BJ (cell line): ENCODE measurements at regions not wholly inside any gene's neighbourhood (a gene's known extent, or its start where the extent isn't known, plus 50 kb on each side); places are given as distances from the start of the nearest gene placed in this dataset.

Experiments used
- CTCF ChIA-PET: fragments of 350-600 bp; formaldehyde crosslinking; extraction: SDS; loops from one replicate; lab custom pipeline; 2021; ENCODE audit warnings: antibody characterized with exemption, inconsistent platforms; lab: Yijun Ruan, JAX
- POLR2A ChIA-PET: fragments of 300-600 bp; sonication (Branson Sonifier 250); formaldehyde crosslinking; extraction: SDS; loops from one replicate; lab custom pipeline; 2021; ENCODE audit warnings: antibody characterized with exemption; lab: Charles Lee
- DNase-seq: peaks from one replicate; pipeline ENCODE4 v3.0.0-alpha.2; 2011; ENCODE audit warnings: low read depth
- H3K27me3 ChIP-seq: 2 replicates; pipeline ENCODE4 v1.6.0; 2011; ENCODE audit warnings: low read length; ENCODE audit not compliant: control insufficient read depth, insufficient read depth
- H3K36me3 ChIP-seq: 2 replicates; pipeline ENCODE4 v1.5.1; 2011; ENCODE audit warnings: low read length; ENCODE audit not compliant: control insufficient read depth, insufficient read depth
- H3K4me3 ChIP-seq: 2 replicates; pipeline ENCODE4 v1.5.1; 2011; ENCODE audit warnings: low read depth, mild to moderate bottlenecking, control low read depth, low read length
- CTCF ChIP-seq: IDR thresholded peaks from 2 replicates; pipeline ENCODE4 v1.5.1; 2011; ENCODE audit warnings: low read depth, mild to moderate bottlenecking, control low read depth, inconsistent platforms, low read length, moderate library complexity; ENCODE audit not compliant: insufficient read depth

GRCh38 chr9:107816561-107817021 lies 327.0 kb upstream of the KLF4 start:
- ChIA-PET POLR2A (no interaction called here), CTCF (interaction anchor here (0.5 to 1.8 kb wide), 3 partner anchors 10 to 33 kb away, joined by 3 to 5 read pairs (median 3); no protein-coding TSS in a partner anchor)
- TF ChIP-seq CTCF: no peak
- DNase-seq: no peak
- Histone ChIP-seq H3K4me3 (no peak overlapping the region), H3K36me3 (no peaks in the 10 kb centered on the region), H3K27me3 (no peaks in the 10 kb centered on the region)

GRCh38 chr9:107815782-107816560 lies 326.4 kb upstream of the KLF4 start:
- no peaks in the 10 kb centered on the region for H3K27me3 ChIP-seq
- TF ChIP-seq CTCF: no peak
- H3K4me3 ChIP-seq: no peak overlapping the region
- ChIA-PET POLR2A (no interaction called here), CTCF (interaction anchor here (0.5 to 1.8 kb wide), 3 partner anchors 9 to 45 kb away, joined by 3 to 5 read pairs (median 3); no protein-coding TSS in a partner anchor)
- no peaks in the 10 kb centered on the region for H3K36me3 ChIP-seq
- no peak for DNase-seq

- DNase-seq: no peak
- CTCF ChIA-PET: no interaction called here
- POLR2A ChIA-PET: no interaction called here
- no peak for TF ChIP-seq CTCF
- Histone ChIP-seq H3K27me3 (no peaks in the 10 kb centered on the region), H3K36me3 (no peaks in the 10 kb centered on the region), H3K4me3 (no peak overlapping the region)
Observed at GRCh38 chr9:107813287-107813686, 323.7 kb upstream of the KLF4 start.

GRCh38 chr9:107810461-107810961 lies 320.9 kb upstream of the KLF4 start:
- Histone ChIP-seq H3K27me3 (no peaks in the 10 kb centered on the region; the same call in 1 of the 2 replicates), H3K4me3 (no peak overlapping the region), H3K36me3 (no peaks in the 10 kb centered on the region)
- ChIA-PET CTCF (no interaction called here), POLR2A (no interaction called here)
- DNase-seq: no peak
- no peak for TF ChIP-seq CTCF

GRCh38 chr9:107809871-107810460 lies 320.4 kb upstream of the KLF4 start:
- DNase-seq: no peak
- ChIA-PET POLR2A (no interaction called here), CTCF (no interaction called here)
- Histone ChIP-seq H3K4me3 (no peak overlapping the region), H3K27me3 (no peaks in the 10 kb centered on the region; the same call in 1 of the 2 replicates), H3K36me3 (no peaks in the 10 kb centered on the region)
- TF ChIP-seq CTCF: no peak
